Hematopoietic multipotent progenitor cell treated with erythropoietin and hydrocortisone succinate and interleukin-3 and kit ligand, for 4 days (in vitro differentiated cells): ENCODE measurements at regions not wholly inside any gene's neighbourhood (a gene's known extent, or its start where the extent isn't known, plus 50 kb on each side); places are given as distances from the start of the nearest gene placed in this dataset.
"Not testable (repeated sequence)": the region's sequence is repeated elsewhere in the genome, so short reads cannot be mapped to it uniquely, and the experiment has no call there.

Source experiments
- DNase-seq: peaks from one replicate; pipeline ENCODE4 v3.0.0-alpha.2; 2015

- DNase-seq = not testable (repeated sequence)
These were observed 56.6 kb downstream of the CHST2 start for GRCh38 chr3:143175940-143176894.

DNA sequence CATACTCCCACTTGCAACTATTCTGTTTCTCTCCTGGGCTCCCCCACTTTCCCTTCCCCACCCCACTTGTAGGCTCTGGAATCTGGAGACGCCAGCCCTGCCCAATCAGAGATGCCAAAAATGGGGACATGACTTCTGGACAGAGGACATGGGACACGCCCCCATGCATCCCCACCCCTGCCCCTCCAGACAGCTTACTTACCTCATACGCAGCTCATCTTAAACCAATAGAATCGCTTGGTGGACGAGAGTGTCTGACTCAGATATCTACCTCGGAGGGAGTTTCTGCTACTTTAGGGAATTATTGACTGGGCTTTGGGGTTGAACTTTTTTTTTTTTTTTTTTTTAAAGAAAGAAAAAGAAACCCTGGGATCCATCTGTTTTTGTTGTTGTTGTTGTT, 58.4 kb downstream of the CHST2 start:
- DNase-seq = not testable (repeated sequence)

DNA sequence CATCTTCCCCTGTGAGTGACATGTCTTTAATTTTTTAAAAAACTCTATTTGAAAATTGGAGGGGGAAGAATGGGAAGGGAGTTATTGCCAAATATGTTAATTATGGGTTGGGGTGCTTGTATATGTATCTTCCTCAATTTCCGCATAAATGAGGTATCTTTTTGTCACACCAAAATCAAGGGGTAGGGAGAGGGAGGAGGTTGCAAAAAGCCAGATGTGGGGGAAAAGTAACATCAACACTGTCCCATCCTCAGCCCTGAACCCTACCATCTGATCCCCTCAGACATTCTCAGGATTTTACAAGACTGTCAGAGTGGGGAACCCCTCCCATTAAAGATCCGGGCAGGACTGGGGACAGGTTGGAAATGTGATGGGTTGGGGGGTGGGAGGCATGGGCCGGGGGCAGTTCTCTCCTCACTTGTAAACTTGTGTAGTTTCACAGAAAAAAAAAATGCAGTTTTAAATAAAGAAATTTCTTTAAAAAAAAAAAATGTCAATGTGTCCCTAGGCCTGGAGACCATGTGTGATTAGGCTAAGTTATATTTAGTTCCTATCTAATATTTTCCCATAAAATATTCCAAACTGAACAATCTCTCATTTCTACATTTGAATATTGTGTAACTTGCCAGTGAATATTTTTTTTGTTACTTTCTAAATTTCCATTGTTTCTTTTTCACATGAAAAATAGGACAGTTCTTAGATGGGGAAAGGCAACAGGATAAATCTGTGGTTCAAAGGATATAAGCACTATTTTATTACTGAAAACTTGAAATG, 59.4 kb downstream of the CHST2 start:
- DNase-seq = not testable (repeated sequence)

DNA sequence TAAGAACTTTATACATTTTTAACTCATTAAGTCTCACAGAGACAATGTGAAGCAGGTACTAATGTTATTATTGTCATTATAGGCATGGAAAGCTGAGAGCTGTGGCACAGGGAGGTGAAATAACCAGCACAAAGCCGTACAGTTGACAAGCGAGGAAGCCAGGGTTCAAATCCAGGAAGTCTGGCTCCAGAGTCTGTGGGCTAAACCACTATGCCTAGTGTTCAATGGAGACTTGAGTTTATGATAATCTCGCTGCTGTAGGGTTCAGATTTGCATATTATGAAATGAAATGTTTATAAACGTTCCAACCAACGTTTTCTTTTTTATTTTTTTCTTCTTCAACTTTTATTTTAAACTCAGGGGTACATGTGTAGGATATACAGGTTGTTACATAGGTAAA, 60.0 kb downstream of the CHST2 start:
- no peak for DNase-seq

GRCh38 chr3:143180860-143181259, 61.3 kb downstream of the CHST2 start:
- DNase-seq = not testable (repeated sequence)

DNA sequence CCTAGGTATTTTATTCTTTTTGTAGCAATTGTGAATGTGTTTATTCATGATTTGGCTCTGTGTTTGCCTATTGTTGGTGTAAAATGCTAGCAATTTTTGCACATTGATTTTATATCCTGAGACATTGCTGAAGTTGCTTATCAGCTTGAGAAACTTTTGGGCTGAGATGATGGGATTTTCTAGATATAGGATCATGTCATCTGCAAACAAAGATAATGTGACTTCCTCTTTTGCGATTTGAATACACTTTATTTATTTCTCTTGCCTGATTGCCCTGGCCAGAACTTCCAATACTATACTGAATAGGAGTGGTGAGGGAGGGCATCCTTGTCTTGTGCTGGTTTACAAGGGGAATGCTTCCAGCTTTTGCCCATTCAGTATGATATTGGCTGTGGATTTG, 62.4 kb downstream of the CHST2 start:
- DNase-seq = peak; percentile 76

GRCh38 chr3:143182866-143183664, 63.5 kb downstream of the CHST2 start:
- DNase-seq = peak; percentile 35

- peak; percentile 67 for DNase-seq
These were observed 64.0 kb downstream of the CHST2 start for GRCh38 chr3:143183665-143183964.

- DNase-seq = no peak
These were observed 64.5 kb downstream of the CHST2 start for GRCh38 chr3:143184099-143184498.

- no peak for DNase-seq
These were observed 65.8 kb downstream of the CHST2 start for GRCh38 chr3:143185401-143185800.

DNA sequence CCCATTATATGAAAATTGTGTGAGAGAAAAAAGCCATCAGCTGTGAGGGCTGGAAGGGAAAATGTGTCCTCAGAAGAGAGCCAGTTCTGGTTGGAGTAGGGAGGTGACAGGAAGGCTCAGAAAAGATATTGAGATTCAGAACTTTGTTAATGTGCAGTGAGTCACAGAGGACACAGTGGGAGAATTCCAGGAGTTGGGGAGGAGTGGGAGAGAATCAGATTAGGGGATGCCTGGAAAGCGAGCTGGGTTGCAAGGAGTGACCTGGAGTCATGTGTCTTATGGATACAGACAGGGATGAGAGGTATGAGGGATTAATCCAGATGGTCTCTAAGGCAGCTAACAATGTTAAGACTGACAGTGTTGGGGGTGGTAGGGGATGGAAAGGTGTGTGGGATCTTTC, 67.5 kb downstream of the CHST2 start:
- DNase-seq = no peak

GRCh38 chr3:143188881-143189280, 69.3 kb downstream of the CHST2 start:
- DNase-seq = no peak

GRCh38 chr3:143190101-143190500, 70.5 kb downstream of the CHST2 start:
- DNase-seq = no peak

DNA sequence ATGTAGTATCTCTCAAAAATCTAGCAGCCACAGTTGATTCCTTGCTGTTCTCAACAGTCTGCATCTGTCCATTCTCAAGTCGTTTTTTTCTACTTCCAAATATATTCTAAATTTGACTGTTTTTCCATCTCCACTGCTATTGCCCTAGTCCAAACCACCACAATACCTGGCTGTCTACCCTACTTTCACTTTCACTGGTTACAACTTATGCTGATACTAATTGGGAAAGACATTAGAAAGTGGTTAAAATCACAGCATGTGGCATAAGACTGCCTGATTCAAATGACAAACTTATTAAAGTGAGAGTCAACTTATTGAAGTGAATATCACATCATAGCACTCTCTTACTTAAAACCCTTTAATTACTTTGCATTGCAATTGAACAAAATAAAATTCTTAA, 72.6 kb downstream of the CHST2 start:
- DNase-seq = no peak

GRCh38 chr3:143200001-143200924, 80.7 kb downstream of the CHST2 start:
- no peak for DNase-seq

DNA sequence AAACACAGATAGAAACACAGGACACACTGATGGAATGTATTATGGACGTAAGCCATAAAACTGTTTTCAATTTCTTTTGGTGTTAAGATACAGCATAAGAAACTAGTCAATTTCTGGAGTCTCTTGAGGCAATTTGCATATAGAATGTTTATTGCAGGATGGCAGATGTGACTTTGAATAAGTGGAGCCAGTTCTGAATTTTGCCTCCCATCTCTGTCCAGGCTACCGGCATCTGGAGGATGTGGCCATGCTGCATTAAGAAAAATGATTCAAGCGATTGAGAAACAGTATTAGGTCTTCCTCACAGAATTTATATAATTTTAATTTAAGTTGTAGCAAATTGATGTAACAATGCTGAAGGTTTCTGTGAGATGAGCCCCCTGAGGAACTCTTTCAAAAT, 81.5 kb downstream of the CHST2 start:
- no peak for DNase-seq

- DNase-seq = no peak
These were observed 82.5 kb downstream of the CHST2 start for GRCh38 chr3:143201870-143202752.

DNA sequence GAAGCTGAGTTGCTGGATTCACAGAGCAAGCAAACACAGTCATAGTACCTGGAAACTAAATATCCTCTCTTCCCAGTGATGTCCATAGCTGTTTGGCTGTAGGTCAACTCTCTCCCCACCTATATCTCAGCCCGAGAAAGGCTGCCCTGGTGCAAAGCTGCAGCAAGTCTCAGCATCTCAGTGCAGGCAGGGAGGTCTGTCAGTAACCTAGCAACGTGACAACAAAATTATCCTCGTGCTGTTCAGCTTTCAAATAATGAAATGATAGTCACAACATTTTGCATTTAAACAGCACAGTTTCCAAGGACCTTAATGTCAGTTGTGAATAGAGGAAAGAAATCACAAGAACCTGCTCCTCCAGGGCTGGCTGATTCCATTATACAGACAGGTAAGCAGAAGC, 83.6 kb downstream of the CHST2 start:
- no peak for DNase-seq

DNA sequence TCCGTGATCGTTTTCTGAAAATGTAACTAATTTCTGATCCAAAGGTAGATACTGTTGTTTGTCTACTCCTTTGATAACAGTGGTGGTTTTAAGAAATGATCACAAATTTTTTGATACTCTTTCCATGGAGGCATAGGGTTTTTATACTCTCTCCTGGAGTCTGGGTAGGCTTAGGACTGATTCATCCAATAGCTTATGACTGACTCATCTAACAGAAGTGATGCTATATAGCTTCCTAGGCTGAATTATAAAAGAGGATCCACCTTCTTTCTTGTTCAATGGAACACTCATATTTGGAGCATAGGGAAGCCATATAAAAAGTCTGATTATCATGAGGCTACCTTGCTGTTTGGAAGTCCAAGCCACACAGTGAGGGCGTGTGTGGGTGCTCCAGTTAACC, 84.3 kb downstream of the CHST2 start:
- DNase-seq = no peak

DNA sequence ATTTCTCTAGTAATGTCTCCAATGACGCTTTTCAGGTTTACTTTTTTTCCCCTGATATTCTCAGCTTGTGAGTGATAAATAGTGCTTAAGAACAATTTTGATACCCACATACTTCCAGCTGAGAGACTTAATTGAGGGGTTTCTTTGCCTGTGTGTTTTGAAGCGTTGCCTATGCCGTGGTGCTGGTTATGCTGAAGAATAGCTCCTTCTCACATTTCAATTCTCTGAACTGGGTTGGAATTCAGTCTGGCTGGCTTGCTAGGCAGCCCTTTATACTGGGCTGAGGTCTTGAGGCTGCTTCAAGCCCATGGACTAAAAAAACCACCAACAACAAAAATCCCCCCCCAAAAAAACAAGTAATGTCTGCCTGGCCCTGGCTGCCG, 87.4 kb downstream of the CHST2 start:
- no peak for DNase-seq

DNA sequence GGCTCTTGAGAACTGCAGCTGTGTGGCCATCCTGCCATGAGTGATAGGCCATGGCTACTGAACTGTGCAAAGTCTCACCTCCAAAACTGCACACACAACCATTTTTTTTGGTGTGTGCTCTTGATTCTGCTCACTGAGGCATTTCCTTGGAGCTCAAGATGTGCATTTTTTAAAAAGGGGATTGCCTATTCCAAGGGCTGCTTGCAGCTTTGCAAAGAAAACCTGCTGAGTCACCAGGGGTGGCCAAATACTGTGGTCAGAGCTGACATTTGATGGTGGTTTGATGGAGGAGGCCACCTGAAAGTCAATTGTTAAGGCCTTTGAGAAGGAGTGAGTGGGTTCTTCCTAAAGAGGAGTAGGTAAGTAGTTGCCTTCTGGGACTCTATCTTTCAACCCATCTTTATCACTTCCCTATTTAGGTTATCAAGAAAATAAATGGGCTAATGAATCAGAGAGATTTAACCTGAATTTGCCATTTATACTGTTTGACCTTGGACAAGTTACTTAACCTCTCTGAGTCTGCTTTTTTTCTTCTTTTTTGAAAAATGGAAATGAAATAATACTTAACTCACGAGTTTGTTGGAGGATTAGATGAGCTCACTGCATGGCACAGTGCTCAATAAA, 87.9 kb downstream of the CHST2 start:
- DNase-seq = peak; percentile 83
